ENCODE measurements at regions not wholly inside any gene's neighbourhood (a gene's known extent, or its start where the extent isn't known, plus 50 kb on each side); places are given as distances from the start of the nearest gene placed in this dataset.

DNA sequence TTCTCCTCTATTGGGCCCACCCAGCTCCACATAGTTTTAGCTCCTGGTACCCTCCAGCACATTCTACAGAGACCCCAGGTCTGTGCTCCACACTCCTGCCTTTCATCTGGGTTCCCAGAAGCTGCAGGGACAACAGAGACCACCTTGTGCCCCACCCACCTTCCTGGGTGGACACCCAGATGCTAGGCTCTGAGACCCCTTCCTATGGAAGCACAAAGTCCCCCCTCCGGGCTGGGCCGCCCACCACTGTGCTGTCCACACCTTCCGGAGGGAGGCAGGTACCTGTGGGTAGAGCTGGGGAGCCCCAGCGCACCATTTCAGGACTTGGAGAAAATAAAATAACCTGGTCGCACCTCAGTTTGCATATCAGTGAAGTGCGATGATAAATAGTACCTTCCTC lies 224.9 kb upstream of the FOXF1 start:
- TF ChIP-seq, protein P1, sequence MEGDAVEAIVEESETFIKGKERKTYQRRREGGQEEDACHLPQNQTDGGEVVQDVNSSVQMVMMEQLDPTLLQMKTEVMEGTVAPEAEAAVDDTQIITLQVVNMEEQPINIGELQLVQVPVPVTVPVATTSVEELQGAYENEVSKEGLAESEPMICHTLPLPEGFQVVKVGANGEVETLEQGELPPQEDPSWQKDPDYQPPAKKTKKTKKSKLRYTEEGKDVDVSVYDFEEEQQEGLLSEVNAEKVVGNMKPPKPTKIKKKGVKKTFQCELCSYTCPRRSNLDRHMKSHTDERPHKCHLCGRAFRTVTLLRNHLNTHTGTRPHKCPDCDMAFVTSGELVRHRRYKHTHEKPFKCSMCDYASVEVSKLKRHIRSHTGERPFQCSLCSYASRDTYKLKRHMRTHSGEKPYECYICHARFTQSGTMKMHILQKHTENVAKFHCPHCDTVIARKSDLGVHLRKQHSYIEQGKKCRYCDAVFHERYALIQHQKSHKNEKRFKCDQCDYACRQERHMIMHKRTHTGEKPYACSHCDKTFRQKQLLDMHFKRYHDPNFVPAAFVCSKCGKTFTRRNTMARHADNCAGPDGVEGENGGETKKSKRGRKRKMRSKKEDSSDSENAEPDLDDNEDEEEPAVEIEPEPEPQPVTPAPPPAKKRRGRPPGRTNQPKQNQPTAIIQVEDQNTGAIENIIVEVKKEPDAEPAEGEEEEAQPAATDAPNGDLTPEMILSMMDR (conservative IDR thresholded peaks at IDR 0.05 in 1 of 2, IDR thresholded peaks at IDR 0.05 in 1 of 2; ENCODE audit: extremely low read depth in 1 of 2, insufficient read depth in 1 of 2, low read depth in 1 of 2, low read length in 2 of 2): no peak
- TF ChIP-seq EZH2 (IDR thresholded peaks at IDR 0.05; ENCODE audit: borderline replicate concordance, low read length): no peak
